GM21515 (cell line): ENCODE measurements at regions not wholly inside any gene's neighbourhood (a gene's known extent, or its start where the extent isn't known, plus 50 kb on each side); places are given as distances from the start of the nearest gene placed in this dataset.
"Not testable (repeated sequence)": the region's sequence is repeated elsewhere in the genome, so short reads cannot be mapped to it uniquely, and the experiment has no call there.

Experiments
- ATAC-seq: cut with Tn5 transposase; IDR thresholded peaks from one replicate; pipeline ENCODE4 v1.9.1; 2021; ENCODE audit not compliant: unreplicated experiment

DNA sequence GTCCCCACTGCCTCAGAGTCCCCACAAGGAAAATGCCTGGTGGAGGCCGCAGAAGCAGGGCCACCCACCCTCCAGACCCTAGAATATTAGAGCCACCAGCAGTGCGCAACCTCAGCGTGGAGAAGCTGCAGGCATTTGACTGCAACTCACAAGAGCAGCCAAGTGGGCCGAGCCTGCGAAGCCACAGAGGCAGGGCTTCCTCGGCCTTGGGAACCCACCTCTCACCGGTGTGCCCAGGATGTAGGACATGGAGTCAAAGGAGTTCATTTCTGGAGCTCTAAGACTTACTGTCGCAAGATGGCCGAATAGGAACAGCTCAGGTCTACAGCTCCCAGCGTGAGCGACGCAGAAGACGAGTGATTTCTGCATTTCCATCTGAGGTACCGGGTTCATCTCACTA is 397.9 kb upstream of the PIK3R1 start:
- ATAC-seq, result no peak

DNA sequence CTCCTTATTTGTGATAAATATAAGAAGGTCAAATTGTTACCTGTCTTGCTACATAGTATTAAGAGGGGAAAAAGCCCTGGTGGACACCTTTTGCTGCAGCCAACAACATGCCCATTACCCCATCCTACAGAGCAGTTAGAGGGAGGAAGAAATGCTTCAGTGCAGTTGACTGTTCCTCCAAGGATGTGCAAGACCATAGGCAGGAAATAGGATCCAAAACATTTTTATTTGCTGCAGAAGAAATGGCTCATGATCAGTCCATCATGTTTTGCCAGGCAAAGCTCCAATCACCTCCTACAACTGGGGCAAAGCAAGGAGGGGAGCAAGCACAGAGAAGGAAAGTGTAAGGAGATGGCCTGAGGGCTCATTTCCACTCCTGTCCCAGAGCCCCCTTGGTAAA is 399.1 kb upstream of the PIK3R1 start:
- ATAC-seq, result no peak

DNA sequence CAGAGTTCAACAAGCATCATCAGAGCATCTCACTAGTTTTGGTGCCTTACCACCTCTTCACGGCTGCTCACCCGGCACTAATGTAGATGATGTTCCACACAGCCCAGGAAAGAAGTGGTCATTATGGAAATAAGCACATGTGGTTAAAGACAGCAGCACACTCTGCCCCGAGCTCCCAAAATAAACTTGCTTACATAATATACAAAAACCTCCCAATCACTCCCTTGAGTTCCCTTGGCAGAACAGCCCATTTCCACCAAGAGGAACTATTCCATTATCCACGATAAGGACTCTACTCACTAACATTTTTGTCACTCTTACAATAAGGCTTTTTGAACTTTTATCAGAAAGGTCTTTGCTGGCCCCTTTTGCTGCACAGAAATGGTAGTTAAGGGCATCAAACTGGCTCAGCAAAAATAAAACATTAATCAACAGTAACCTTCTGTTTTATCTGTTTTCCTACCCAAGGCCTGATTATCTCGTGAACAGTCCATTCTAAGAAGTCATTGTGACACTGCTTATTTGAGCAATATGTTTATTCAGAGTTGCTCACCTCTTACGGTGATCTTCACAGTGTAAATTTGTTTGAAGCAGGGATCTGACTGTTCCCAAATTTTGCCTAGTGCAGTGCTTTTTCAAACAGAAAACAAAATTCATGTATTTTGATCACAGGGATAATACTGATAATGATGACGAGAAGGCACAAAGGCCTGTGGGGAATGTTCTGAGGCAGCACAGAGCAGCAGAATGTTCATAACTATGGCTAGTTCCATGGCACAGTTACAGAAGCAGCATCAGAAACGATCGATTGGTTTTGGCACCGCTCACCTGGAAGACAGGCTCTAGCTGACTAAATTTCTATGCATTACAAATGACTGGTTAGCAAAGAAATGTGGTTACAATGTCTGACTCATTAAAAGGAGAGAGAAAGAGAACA is 399.8 kb upstream of the PIK3R1 start:
- ATAC-seq, result peak; percentile 40

DNA sequence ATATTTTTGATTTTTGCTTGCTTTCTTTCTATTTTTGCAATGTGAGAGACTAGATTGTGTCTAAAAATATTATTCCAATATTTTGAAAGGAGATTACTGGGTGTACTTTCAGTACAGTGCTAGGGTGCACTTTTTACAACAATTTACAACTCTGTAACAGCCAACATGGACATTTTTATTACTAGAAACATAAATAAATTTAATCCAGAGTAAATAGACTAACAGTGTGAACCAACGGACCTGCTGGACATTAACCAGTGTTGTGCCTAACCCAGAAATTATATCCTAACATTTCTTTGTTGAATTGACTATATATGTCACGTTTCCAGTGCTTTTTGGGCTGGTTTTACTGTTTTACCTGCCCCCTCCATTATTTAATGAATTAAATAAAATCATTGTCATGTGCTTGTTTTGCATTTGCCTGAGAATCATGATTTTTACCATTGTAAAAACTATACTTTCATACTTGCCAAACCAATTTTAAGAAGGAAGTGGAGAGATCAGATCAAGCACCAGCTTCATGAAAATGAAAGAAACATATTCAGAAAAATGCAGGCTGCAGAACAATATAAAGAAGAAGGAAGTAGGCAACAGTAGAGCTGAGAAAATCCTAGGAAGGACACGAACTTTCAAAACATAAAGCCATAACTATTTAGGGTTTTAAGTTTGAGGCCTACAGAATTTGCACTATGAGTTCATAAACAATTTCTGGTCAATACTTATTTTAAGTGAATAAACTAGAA is 400.8 kb upstream of the PIK3R1 start:
- ATAC-seq, result peak; percentile 78

DNA sequence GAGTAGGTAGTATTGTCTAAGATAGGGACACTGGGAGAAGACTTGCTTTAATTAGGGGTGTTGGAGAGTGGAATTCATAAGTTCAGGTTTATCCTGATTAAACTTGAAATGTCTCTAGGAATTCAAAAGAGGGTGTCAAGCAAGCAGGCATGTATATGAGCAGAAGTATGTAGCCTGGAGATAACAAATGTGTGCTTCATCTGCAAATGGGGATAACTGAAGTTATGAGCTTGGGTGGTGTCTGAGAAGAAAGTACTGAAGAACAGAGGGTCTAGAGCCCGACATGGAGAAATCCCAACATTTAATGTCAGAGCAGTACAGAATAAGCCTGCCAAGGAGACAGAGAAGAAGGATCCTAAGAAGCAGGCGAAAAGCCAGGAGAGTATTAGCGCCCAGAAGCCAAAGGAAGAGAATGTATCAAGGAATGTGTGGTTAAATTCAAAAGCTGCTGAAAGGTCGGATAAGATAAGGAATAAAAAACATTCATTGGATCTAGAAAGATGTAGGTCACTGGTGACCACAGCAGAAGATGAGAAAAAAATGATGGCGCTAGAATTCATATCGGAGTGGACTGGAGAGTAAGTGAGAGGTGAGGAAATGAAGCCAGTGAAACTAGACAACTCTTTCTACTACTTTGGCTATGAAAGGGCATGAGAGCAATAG is 401.5 kb upstream of the PIK3R1 start:
- ATAC-seq, result no peak

- no peak for ATAC-seq
Measured at GRCh38 chr5:67809589-67809988, 406.0 kb upstream of the PIK3R1 start.

- ATAC-seq, result no peak
Measured at GRCh38 chr5:67808340-67808739, 407.2 kb upstream of the PIK3R1 start.

GRCh38 chr5:67807439-67807888 is 408.1 kb upstream of the PIK3R1 start:
- ATAC-seq, result peak; percentile 52

DNA sequence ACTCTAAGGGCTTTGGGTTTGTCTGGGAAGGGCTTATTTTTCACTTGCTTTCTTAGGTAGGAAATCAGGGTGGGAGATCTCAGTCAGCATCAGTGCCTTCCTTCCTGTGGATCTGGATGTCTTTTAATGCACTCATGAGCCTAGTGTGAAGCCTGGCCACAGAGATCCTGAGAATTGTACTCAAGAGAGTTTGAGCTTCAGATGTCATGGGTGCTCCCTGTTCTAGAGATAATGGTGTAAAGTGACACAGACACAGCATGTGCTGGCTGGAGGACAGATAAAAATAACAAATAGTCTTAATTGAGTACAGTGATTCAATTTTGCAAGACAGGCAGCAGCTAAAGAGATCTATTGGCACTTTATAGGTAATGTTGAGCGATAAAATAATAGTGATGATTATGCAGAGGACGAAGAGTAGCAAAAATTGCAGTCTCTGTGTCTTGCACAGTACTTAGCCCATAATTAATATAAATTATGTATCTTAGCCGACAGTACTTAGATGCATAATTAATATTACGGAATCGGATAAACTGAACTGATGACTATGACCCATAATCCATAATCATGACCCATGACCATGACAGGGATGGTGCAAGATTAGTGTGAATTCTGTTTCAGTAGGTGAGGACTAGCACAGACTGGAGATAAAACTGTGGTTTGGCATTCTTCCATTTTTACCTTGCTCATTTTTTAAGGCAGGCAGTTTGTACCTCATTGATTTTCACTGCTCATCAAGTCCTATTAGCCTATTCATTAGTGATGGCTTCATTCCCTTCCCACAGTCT is 408.7 kb upstream of the PIK3R1 start:
- ATAC-seq, result no peak

GRCh38 chr5:67805666-67806348 is 409.7 kb upstream of the PIK3R1 start:
- ATAC-seq, result no peak

DNA sequence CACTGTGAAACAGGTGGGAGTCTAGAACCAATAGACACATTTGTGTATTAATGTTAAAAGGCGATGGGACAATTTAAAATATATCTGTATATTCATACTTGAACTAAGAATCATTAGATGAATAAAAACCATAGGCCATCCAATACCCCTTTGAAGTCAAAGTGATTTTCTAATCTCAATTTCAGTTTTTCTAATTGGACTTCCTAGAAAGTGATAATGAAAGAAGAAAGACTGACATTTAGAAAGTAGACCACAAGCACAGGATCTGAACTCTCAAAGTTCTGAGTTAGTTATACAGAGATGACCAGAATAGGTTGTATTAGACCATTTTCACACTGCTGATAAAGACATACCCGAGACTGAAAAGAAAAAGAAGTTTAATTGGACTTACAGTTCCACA is 412.8 kb upstream of the PIK3R1 start:
- ATAC-seq, result peak; percentile 58

DNA sequence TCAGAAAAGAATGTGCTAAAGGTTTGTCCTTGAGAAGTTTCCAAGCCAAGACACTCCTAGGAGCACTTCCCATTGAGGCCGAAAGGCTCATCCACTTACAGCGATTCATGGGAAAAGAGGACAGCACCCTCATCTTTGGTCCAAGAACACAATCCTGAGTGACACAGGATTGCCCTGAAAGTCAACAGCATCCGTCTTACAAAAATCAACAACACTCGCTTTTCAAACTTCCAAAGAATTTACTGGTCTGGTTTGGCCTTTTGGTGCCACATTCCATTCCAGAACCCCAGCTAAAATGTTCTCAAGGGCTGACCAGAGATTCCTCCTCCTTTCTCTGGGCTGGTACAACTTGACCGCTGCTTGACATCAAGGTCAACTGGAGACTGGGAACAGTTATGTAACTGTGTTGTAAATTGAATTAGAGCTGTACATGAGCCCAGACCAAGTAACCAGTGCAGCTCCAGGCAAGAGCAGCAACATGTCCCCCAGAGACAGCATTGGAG is 415.8 kb upstream of the PIK3R1 start:
- ATAC-seq, result no peak

- ATAC-seq, result not testable (repeated sequence)
Measured at GRCh38 chr5:67798470-67798869, 417.1 kb upstream of the PIK3R1 start.

DNA sequence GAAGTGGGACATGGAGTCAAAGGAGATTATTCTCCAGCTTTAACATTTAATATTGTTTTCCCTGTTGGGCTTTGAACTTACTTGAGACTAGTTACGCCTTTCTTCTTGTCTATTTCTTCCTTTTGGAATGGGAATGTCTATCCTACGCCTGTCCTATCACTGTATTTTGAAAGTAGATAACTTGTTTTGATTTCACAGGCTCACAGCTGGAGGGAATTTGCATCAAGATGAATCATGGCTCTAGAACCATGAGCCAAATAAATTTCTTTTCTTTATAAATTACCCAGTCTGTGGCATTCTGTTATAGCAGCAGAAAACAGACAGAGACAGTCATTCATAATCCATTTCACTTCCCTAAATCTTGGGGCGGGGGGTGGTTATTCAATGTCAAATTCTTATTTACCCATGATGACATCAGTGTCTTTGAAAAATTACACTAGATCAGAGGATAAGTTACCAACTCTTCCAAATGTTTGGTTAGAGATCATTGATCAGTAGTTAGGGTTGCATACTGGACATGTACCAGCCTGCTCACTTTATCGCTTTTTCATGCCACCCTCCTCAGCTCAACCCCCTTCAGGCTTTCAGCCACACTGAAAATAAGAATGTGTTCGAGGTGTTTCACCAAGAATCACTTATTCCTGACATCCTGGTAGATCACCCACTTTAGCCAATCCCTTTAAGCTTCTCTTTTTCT is 419.6 kb upstream of the PIK3R1 start:
- no peak for ATAC-seq

DNA sequence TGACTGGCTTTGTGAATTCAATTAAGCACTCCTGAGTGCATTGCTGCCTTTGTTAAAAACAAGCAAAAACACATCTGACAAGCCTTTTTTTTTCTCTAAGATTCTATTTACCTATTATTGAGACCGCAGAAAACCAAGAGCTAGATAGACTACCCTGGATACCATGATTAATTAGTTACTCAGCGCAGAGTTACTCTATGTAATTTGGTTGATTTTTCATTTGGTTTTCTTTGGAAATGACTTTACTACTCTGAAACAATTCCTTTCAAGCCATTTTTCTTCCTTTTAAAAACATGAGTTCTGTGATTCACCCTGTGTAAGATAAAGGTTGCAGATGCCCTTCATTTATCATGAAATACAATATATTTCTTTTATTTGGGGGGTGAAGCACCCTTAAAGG is 421.6 kb upstream of the PIK3R1 start:
- ATAC-seq, result no peak

DNA sequence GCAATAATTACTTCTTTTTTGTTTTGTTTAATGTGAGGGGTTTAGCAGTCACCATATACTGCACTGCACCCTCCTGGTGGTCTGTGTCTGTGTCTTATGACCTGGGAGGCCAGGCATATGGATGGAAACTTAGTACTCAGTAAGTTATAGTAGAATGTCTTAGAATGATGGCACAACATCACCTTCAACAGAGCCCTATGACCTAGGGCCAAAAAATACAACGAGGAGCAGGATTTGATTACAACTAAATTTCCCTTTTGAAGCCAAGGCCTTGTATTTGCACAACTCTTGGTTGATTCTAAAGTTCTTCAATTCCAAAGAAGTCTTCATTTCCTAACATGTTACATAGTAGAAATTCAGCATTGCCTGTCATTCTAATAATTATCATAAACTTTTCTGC is 422.1 kb upstream of the PIK3R1 start:
- no peak for ATAC-seq

- ATAC-seq, result no peak
Measured at GRCh38 chr5:67792891-67793290, 422.7 kb upstream of the PIK3R1 start.

DNA sequence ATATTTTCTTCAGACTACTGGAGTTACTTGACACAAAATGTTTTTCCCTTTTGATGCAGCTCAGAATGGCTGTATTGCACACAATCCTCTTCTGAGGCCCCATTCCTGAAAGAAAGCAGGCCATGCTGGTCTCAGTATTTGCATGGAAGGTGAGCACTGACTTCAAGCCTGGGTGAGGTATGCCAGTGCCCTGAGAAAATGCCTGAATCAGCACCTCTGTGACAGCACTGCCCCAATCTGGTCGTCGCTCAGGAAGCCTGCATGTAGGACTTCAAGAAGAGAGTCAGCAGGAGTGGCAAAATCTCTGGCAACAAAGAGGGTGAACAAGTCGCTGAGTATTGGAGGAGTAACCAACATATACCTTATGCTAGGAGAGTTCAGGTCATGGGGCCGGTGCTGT is 425.2 kb upstream of the PIK3R1 start:
- no peak for ATAC-seq

- ATAC-seq, result not testable (repeated sequence)
Measured at GRCh38 chr5:67779893-67780623, 435.5 kb upstream of the PIK3R1 start.
